22Rv1 (cell line): ENCODE measurements at regions not wholly inside any gene's neighbourhood (a gene's known extent, or its start where the extent isn't known, plus 50 kb on each side); places are given as distances from the start of the nearest gene placed in this dataset.
A peak's percentile ranks its signal among the peaks of the same experiment; 100 is the strongest.

Experiments
- H3K27ac ChIP-seq: fragments of 450-650 bp; 2 replicates; pipeline ENCODE4 v1.5.1; 2017
- CTCF ChIP-seq: fragments of 450-650 bp; IDR thresholded peaks from 2 replicates; pipeline ENCODE4 v1.5.1; 2017; ENCODE audit warnings: mild to moderate bottlenecking
- ZFX ChIP-seq: fragments of 450-650 bp; IDR thresholded peaks from 2 replicates; pipeline ENCODE4 v1.6.1; 2017; ENCODE audit warnings: antibody characterized with exemption, borderline replicate concordance

GRCh38 chr17:71910002-71910401, 210.8 kb upstream of the SOX9 start:
- no peak for TF ChIP-seq CTCF
- no peak for TF ChIP-seq ZFX
- H3K27ac ChIP-seq = peak overlapping the region; percentile 68

DNA sequence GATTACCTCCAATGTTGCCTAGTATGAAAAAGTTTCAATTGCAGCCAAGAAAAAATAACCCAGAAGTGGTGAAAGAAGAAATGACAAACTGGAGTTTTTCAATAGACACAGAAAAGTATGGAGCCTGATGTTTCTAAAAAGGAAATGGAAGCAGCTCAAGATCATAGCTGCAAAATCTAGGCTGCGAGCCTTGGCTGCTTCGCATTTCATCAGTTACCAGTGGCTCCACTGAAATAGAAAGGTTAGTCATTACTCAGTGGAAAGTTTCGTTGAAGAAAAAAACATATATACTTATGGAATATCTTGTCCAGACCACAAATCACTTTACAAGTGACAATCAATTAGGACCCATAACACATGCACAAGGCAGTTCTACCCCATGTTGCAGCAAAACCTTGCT, 206.8 kb upstream of the SOX9 start:
- H3K27ac ChIP-seq = no peak overlapping the region
- TF ChIP-seq CTCF = no peak
- no peak for TF ChIP-seq ZFX

DNA sequence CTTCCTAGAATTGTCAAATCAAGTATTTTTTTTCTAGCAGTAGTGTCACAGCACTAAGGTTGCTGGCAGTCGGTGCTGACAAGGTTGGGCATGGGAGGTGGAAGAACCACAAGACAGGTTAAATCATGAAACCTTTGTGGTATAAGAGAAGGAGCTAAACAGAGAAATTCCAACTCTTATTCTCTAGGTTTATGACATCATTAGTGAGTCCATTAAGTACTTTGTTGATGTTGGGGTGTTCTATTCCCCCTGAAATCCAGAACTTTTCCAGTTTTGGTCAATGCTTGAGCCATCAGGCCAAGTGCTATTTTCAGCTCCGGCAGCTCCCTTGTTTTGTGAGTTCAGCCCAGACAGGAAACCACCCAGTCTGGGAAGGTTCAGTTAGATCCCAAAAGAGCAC, 206.0 kb upstream of the SOX9 start:
- TF ChIP-seq ZFX (no peak), CTCF (no peak)

GRCh38 chr17:71917715-71918114, 203.1 kb upstream of the SOX9 start:
- no peak for TF ChIP-seq CTCF
- TF ChIP-seq ZFX = no peak
- H3K27ac ChIP-seq = no peak overlapping the region

More for the DNA sequence above, 206.0 kb upstream of the SOX9 start:
- H3K27ac ChIP-seq = no peak overlapping the region

GRCh38 chr17:71919186-71919585, 201.6 kb upstream of the SOX9 start:
- no peak for TF ChIP-seq ZFX
- TF ChIP-seq CTCF = no peak
- H3K27ac ChIP-seq = no peak overlapping the region

DNA sequence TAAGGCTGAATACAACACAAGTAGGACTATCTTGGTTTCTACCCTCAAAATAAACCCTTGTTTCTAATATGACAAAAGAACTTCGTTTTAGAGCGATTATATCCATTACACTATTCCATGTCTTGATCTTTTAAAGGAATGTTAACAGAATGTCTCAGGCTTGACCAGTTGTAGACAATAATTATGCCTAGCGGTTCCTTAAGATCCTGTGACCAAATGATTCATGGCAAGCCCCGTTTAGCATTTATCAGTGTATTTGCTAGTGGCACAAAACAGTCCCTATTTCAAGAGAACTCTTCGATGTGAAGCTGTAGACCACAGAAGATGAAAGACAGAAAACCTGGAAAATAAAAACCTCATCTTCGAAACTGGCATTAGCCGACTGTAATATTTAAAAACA, 200.9 kb upstream of the SOX9 start:
- no peak overlapping the region for H3K27ac ChIP-seq
- no peak for TF ChIP-seq ZFX
- no peak for TF ChIP-seq CTCF

DNA sequence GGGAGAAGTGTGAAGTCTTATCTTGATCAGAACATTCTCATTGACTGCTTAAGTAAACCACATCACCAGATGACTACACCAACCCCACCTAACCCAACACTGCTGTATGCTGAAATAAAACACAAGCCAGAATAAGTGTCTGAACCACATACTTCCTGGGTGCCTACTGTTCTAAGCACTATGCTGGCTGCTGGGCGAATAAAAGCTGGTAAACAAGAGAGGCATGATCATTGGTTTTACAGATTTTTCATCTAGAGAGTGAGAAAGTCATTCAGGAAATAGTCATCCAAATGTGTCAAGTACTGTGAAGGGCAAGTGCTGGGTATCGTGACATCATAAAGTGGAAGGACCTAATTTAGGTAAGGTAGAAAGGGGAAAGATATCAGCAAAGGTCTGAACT, 199.0 kb upstream of the SOX9 start:
- no peak for TF ChIP-seq CTCF
- TF ChIP-seq ZFX = no peak
- no peak overlapping the region for H3K27ac ChIP-seq
